CD4-positive, alpha-beta T cell treated with Interleukin-1 beta for 1 hour (primary cell): ENCODE measurements at regions not wholly inside any gene's neighbourhood (a gene's known extent, or its start where the extent isn't known, plus 50 kb on each side); places are given as distances from the start of the nearest gene placed in this dataset.

ENCODE experiments used
- DNase-seq, 2 donors: peaks; one replicate each; pipeline ENCODE4 v3.0.0-alpha.2; 2020 to 2022

DNA sequence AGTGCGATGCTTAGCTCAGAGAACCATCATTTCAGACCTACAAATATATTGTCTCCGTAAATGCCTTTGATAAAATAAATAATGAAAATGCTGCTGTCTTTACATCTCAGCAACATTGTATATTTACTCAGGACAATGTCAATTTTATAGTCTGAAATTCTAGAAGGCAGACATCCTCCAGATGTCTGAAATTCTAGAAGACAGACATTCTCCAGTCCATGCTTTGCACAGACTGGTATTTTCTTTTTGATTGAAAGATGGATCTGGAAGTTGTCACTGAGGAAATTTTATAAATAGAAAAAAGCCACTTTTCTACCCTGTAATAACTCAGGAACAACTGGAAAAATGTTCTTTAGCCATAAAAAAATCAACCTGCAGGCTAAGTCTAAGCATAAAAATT is 2293.3 kb downstream of the PCDH9 start:
- DNase-seq: no peak

DNA sequence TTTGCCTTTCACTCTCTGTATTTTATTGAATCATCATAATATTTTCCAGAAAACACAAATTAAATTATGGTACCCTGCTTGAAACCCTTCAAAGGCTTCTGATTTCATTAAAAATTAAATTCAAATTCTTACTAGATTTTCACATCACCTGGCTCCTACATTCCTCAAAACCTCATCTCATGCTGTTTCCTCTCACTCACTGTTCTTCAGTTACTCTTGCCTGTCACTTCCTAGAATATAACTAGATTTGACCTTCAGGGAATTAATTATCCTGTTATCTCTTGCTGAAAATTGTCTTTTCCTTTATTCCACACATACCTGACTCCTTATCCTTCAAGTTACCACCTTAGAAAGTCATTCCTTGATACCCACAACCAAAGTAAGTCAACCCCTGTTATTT is 2294.7 kb downstream of the PCDH9 start:
- DNase-seq: no peak

DNA sequence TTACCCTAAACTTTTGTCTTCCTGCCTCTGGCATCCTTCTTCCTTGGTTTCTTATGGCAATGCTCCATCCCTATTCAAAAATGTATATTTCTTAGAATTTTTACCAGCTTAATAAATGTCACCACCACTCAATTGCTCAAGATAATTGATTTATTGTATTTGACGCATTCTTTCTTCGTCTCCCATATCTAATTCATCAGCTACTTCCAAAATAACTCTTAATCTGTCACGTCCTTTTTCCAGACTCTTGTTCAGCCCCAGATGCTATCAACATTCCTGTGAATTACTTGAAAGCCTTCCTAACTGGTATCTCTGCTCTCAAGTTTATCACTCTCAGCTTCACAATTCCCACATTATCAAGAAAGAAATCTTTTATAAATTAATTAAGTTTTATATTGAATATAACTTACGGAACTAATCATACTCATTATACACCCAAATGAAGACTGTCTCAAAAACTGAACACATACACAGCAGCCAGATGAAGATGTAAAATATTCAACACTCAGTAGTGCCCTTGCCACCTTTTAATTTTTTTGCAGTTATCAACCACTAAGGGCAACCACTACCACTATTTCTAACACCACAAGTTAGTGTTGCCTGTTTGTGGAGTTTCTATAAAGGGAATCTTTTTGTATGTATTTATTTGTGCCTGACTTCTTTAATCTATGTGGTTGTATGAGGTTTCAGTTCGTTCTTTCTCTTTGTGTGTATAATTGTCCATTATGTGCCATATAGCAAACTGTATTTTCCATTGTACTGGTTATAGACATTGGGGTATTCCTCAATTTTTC is 2295.4 kb downstream of the PCDH9 start:
- DNase-seq: no peak

DNA sequence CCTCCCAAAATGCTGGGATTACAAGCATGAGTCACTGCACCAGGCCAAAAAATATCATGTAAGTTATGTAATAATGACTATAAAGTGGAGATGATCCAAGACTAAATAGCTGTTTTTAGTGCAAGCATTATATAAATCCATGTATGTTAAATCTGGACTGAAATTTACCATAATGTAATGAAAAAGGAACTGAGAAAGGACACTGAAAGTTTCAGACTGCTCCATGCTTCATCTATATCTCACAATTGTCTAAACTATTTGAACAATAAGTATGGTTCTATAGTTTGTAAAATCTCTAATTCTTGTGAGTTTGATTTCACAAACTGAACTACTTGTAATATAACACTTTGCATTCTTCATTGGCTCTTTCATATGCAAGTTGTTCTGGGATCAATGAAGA is 2299.5 kb downstream of the PCDH9 start:
- no peak for DNase-seq

DNA sequence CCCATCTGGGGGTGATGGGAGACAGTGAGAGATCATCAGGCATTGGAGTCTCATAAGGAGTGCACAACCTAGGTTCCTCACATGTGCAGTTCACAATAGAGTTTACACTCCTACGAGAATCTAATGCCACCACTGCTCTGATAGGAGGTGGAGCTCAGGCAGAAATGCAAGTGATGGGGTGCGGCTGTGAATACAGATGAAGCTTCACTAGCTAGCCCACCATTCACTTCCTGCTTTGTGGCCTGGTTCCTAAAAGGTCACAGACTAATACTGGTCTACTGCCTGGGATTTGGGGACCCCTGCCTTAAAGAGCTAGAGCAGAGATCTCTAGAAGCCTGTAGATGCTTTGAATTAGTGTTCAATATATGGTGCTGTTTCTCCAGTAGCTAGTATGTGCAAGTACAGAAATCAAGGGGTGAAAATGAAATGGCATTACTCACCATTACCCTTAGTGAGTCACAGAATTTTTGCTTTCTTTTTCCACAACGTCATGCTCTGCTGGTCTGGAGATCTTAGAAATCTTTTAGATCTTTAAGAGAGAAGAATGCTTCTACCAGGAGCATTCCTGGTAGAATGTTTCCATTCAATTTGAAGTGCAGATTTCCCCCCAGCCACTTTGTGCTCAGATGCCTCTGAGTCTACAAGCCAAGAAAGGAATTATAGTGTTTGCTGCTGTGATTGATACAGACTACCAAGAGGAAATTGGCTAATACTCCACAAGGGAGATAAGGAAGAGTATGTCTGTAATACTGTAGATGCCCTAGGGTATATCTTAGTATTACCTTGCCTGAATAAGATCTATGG is 2301.2 kb downstream of the PCDH9 start:
- DNase-seq: no peak

DNA sequence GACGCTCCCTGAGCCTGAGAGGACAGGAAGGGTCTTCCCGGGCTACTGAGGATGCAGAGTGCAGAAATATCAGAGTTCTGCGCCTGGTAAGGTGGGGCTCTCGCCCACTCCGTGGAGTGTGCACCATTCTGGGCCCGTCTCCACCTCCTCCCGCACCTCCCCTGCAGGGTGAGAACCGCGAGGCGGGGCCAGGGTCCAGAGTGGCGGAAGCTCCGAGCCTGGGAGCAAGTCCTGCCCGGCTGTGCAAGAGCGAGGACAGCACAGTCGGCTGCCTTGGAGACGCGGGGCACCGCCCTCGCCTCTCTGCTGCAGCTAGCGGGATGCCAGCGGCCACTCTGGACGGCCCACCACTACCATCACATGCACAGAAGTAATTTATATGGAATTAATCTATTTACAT is 2304.4 kb downstream of the PCDH9 start:
- DNase-seq: no peak

DNA sequence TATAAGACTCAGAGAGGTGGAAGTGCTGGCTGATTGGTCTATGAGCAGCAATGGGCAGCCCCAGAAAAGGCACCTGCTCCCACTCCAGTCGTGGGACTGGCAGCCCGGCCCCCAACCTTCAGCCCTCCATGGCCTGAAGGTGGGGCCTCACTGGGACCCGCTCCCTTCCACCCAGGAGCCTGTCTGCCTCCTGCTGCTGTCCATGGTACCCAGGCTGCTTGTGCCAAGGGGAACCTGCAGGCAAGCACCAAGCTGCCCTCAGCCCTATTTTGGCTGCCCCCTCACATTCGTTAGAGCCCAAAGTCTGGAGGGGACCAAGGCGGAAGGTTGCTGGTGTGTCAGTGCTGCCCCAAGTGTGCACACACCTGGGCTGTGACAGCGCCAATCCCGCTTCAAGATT is 2304.9 kb downstream of the PCDH9 start:
- DNase-seq: no peak

DNA sequence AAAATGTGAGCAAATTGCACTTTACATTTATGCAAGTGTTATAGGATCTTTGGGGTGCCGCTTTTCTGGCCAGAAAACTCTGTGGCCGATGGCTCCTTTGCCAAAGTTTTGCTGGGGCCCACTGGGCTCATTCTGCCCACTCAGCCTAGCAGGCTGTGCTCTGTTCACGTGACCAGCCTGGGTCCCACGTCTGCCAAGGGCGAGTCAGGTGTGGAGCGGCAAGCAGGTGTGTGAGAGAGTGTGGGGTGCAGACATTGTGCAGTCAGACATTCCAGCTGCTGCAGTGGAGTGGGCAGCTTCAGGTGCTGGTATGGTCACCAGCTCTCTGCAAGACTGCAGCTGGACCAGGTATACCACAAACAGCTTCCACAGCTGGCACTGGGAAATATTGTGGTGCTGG is 2305.7 kb downstream of the PCDH9 start:
- no peak for DNase-seq

DNA sequence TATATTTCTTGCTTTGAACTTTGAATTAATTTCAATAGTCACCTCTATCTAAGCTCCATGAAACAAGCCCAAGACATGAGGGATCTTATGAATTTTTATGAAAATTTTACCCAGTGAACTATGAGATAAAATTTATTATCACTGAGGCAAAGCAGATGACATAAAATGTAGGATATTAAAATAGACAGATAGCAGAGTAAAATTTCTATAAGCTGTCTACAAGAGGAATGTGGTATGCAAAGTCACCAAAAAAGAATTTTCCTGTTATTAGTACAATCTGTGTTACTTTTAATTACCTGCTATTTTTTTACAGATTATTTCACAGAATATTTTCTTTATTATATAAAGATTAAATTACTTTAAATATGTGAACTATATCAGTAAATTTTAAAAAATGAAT is 2312.6 kb downstream of the PCDH9 start:
- no peak for DNase-seq

DNA sequence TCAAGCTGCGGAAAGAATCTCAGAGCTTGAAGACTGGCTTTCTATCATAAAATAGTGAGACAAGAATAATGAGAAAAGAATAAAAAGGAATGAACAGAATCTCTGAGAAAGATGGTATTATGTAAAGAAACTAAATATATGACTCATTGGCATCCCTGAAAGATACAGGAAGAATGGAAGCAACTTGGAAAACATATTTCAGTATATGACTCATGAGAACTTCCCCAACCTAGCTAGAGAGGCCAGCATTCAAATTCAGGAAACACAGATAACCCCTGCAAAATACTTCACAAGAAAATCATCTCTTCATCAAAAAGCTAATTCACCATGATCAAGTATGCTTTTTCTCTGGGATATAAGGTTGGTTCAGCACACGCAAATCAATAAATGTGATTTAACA is 2318.0 kb downstream of the PCDH9 start:
- DNase-seq: no peak

DNA sequence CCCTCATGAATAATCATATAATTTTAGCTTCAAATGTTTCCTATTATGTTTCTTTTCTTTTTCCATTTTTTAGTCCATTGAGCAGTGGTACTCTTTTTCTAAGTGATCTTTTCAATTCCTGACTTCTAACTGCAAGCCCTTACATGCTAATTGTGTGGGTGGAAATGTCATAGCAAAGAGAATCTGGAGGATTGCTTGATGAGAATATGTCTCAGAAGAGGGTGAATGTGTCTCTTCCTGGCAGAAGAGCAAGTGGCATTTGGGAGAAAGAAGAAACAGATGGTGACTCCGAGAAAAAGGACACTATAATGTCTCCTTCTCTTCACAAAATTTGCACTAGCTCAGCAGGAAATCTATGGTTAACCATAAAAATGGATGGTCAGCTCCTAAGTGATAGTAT is 2320.0 kb downstream of the PCDH9 start:
- no peak for DNase-seq

DNA sequence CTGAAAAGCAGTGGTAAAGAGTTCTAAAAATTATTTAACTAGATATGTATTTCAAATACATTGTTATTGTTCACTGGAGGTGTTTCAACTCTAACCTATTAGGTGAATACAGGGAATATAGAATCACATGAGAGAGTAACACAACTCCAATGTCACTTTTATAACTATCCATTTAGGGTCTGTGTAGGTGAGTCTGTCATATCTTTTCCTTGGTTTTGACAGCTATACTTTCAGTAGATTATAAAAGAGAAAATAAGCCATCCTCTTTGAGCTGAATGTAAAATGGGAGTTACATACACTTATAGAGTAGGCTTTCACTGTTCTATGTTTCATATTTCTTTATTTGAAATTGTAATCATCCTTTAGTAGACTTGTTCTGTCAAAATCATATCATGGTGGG is 2321.0 kb downstream of the PCDH9 start:
- no peak for DNase-seq

DNA sequence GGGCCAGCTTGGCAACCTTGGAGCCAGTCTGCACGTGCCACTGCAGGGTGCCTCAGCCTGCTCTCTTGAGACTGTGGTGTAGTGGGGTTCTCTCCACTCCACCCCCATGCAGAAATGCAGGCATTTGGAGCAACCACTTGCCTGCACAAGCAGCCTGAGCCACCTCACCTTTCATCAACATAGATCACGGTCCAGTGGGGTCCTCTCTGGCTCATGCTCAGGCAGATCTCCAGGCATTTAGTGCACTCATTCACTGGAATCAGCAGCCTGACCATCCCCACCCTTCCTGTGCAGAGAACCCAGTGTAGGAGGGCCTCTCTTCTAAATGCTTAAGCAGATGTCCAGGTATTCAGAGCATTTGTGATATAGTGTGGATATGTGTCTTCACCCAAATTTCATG is 2330.1 kb downstream of the PCDH9 start:
- no peak for DNase-seq

DNA sequence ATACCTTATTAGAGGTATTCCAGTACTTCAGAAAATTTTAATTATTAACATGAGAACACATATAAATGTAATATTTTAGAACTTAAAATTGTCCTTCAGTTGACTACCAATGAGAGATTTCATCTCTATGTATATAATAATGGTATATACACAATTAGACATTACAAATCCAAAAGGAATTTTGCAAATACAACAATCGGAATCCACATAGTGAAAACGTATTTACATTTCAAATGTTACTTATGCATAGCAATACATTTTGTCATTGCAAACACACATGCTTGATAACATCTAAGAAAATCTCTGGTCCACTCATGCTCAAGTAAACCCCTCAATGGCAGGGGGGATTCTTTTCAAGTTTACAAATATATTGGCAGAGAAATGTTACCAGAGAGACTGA is 2345.2 kb downstream of the PCDH9 start:
- DNase-seq: no peak

DNA sequence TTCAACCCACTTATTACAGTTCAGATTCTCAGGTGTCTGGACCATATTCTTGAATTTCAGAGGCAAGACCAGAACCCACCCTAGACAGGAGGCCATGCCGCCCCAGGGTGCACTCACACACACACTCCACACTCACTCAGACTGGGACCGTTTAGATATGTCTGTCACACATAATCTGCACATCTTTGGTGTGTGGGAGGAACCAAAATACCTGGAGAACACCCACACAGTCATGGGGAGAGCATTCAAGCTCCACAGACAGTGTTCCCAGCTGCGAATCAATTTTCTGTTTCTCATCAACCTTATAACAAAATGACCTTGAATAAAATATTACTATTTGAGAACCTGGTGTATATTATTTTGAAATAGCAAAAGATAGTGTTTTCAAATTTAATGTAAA is 2353.0 kb downstream of the PCDH9 start:
- DNase-seq: no peak

DNA sequence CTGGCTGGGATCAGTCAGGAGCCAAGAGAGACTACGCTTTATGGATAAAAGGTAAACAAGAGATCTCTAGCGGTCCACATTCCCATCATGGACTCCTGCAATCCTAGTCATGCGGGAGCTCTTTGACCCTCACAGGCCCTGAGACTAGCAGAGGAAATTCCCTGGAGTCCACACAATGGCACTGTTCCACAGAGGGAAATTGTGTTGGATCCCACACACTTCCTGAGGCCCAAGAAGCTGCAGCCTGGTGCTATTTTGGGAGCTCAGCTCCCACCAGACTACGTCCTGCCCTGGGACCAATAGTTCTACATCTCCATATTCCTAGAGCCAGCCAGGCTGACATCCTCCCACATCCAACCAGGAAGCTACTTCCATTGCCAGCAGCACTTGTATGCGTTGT is 2358.4 kb downstream of the PCDH9 start:
- DNase-seq: no peak

DNA sequence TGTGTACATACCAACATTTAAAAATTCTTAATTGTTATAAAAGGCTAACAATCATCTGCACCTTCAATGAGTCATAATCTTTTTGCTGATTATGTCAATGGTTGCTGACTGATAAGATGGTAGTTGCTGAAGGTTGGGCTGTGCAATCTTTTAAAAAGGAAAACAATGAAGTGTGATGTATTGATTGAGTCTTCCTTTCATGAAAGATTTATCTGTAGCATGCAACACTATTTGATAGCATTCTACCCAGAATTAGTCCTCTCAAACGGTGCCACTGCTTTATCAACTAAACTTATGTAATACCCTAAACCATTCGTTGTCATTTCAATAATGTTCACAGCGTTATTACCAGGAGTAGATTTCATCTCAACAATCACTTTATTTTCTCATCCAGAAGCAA is 2360.6 kb downstream of the PCDH9 start:
- no peak for DNase-seq

DNA sequence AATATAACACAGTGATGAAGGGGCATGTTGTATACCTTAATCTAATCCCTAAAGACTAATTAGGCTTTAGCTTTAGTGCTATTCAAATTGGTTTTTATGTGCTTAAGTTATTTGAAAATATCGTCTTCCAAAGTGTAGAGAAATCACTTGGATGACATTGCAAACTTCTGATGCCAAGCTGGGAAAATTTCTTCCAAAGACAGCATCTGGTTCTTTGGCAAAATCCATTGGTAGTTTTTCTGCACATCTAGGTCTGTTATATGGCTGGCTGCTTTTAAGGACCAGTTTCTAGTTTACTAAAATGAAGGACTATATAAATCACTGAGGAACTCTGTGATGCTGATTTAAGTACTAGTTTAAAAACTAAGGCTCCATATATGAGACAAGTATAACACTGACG is 2362.3 kb downstream of the PCDH9 start:
- DNase-seq: no peak

DNA sequence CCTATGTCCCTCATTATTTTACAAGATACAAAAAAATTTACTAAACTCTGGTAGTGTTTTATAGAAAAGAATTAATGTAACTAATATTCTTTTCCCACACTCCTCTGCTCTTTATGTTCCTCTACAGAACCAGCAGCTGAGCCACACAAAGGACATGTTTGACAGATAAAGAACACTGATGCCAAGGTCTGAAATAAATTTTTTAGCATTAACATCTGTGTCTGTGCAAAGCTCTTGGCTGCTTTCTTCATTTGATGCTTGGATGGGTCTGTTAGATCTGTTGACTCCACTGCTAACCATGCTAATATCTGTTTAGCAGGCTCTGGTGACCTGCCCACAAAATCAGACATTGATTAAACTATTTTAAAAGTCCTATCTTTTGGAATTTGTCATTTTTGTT is 2363.8 kb downstream of the PCDH9 start:
- DNase-seq: no peak

DNA sequence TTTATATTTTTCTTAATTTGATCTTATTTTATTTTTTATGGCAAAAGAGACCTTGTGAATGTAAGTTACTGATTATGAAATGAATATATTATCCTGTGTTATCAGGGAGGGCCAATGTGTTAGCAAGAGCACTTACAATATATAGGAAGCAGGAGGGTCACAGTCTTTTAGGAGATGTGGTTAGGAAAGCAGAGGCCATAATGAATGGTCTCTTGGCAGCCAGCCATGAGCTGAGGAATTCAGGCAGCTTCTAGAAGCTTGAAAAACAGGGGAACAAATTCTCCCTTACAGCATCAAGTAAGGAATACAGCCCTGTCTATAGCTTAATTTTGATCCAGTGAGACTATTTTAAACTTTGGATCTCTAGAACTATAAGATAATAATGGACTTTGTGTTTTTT is 2374.6 kb downstream of the PCDH9 start:
- no peak for DNase-seq

DNA sequence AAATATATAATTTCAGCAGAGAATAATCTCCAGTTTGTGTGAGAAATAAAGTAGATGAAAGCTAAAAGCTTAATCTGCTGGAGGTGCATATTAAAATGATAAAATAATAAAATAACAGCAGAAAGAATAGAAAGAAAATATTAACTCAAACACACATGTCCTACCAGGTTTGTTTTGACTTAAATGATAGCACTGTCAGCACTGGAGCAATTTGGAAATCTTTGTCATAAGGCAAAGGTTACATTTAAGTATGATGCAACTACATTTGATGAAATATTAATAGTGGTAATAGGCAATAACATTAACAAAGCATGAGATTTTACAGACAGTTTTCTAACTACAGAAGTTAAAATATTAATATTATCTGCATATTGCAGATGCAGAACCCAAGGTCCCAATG is 2380.1 kb downstream of the PCDH9 start:
- no peak for DNase-seq

DNA sequence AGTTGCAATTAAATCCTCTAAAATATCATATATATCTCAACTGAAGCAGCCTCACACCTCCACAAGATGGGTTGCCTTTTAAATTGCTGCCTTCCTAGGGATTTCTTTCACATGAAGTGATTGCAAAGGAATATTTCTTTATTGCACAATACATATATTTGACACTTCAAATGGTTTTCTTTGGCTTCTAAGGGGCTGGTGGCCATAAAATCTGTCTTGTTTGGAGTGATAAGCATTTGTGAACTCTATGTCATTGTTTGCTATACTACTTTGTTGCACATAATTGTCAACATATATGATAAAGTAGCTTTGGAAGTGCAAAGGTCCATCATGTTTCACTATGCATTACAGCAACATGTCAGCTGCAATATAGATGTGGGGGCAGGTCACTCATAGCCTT is 2380.9 kb downstream of the PCDH9 start:
- DNase-seq: no peak

DNA sequence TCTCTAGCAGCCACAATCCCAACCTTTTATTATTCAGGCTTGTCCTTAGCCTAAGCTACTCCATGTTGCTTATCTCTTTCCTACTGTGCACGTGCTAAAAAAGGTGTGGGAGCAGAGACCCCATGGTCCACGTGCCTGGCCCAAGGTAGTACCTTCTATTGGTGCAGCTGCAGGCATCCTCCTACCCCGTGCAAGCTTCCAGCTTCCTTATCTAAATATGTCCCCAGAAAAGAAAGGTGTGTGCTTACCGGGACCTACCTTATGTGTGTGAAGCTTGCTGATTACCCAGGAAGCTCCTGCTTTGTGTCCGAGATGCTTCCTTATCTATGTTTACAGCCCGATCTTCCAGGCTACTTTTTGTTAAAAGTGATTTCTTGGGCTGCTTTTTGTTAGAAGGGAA is 2382.4 kb downstream of the PCDH9 start:
- no peak for DNase-seq

DNA sequence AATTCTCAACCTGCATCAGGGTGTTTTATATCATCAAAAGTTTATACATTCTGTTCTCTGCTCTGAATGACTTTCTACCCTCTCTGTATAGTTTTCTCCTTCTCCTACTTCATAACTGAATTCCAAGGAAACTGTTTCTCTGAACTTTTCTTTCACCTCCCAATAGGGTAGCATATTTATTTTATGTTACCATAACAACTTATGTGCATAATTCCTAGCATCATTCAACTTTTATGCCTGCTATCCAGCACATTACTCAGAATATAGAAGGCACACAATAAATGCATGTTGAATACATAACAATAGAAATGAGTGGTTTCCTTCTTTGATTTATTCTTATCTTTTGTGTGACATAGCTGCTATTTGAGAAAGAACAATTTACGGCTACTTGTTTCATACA is 2385.0 kb downstream of the PCDH9 start:
- no peak for DNase-seq

DNA sequence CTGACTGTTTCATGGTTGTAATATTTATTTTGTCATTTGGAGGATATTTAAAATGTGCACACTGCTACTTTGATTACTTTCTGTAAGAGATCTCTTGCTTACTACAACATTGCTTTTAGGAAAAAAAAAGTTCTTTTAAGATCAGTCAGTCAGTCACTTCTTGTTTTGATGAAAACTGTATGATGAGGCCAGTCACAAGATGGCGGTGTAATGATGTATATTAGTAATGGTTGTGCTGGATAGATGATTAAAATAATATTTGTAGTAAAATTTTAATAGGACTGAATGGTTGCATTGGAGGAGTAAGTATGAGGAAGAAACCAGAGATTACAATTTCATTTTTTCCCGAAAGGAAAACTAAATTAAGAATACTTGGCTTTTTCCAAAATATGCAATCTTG is 2411.1 kb downstream of the PCDH9 start:
- DNase-seq: no peak
